HFF-Myc (cell line): ENCODE measurements at regions not wholly inside any gene's neighbourhood (a gene's known extent, or its start where the extent isn't known, plus 50 kb on each side); places are given as distances from the start of the nearest gene placed in this dataset.

Experiments
- DNase-seq: peaks from one replicate; pipeline ENCODE4 v3.0.0-alpha.2; 2011; ENCODE audit warnings: low read depth; ENCODE audit errors: extremely low read depth
- H3K4me3 ChIP-seq: replicated peaks from 2 replicates; pipeline ENCODE4 v1.5.1; 2011; ENCODE audit warnings: low read depth, mild to moderate bottlenecking, control low read depth, low read length
- TF ChIP-seq, protein P1 (sequence below): IDR thresholded peaks from 2 replicates; pipeline ENCODE4 v1.5.1; 2012; ENCODE audit warnings: mild to moderate bottlenecking, low read depth, low read length, control low read depth; ENCODE audit errors: missing control alignments

DNA sequence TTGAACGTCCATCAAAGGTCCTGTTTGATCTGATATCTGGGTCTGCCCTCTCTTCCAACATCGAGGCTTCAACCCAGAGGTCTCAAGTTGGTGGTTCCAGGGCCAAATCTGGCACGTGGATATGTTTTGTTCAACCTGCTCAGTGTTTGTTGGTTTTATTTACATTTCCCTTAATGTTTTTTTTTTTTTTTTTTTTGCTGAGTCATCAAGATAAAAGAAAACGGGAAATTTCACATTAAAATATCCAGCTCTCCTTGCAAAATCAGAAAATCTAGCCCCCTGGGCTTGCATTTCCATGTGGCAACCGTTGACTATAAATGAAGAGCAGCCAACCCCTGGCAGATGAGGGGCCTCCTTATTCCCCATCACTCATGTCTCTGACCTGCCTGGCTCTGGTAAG, 765.6 kb upstream of the TBX3 start:
- no peak for DNase-seq
- no peak overlapping the region for H3K4me3 ChIP-seq
- TF ChIP-seq, protein P1, sequence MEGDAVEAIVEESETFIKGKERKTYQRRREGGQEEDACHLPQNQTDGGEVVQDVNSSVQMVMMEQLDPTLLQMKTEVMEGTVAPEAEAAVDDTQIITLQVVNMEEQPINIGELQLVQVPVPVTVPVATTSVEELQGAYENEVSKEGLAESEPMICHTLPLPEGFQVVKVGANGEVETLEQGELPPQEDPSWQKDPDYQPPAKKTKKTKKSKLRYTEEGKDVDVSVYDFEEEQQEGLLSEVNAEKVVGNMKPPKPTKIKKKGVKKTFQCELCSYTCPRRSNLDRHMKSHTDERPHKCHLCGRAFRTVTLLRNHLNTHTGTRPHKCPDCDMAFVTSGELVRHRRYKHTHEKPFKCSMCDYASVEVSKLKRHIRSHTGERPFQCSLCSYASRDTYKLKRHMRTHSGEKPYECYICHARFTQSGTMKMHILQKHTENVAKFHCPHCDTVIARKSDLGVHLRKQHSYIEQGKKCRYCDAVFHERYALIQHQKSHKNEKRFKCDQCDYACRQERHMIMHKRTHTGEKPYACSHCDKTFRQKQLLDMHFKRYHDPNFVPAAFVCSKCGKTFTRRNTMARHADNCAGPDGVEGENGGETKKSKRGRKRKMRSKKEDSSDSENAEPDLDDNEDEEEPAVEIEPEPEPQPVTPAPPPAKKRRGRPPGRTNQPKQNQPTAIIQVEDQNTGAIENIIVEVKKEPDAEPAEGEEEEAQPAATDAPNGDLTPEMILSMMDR: no peak

GRCh38 chr12:115444346-115444745, 760.4 kb upstream of the TBX3 start:
- H3K4me3 ChIP-seq: no peak overlapping the region
- DNase-seq: no peak
- TF ChIP-seq, protein P1: no peak

DNA sequence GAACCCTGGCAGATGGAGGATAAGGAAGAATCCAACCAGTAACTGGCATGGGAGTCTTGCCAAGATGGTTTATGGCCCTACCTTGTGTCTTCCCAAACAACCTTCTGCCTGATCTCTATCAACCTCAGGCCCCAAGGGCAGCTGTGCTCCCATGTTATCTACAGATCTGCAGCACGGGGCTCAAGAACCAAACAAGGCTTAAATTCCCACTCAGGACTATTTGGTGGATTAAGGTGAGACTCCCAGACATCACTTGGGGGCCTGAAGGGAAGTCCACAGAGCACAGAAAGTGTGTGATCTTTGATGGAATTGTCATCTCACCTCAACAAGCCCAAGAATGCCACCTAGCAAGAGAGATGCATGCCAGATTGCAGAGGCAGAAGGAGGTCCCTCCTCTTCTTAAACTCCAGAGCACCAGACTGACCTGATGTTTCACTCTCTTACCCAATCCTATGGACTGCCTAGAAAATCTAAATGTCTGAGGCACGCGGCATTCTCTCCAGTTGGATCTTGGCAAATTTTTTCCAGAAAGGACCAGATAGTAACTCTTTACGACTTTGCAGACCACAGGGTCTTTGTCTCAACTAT, 759.5 kb upstream of the TBX3 start:
- no peak for DNase-seq
- no peak overlapping the region for H3K4me3 ChIP-seq
- TF ChIP-seq, protein P1: no peak

GRCh38 chr12:115440438-115440837, 756.5 kb upstream of the TBX3 start:
- TF ChIP-seq, protein P1: no peak
- DNase-seq: peak; percentile 26
- H3K4me3 ChIP-seq: no peak overlapping the region

GRCh38 chr12:115439008-115439601, 755.1 kb upstream of the TBX3 start:
- no peak overlapping the region for H3K4me3 ChIP-seq
- DNase-seq: no peak
- TF ChIP-seq, protein P1: no peak

DNA sequence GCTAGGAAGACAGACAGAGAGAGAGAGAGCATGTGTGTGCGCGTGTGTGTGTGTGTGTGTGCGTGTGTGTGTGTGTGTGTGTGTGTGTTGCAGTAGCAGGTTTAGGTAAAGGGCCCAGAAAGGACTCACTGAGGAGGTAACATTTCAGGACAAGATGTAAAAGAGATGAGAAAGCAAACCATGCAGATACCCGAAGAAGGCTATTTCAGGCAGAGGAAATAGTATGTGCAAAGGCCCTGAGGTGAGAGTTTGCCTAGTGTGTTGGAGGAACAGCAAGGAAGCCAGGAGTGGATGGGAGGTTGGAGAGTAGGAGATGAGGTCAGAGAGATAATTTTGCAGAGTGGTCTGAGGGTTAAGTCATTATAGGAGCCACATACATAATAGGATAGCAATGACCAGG, 754.3 kb upstream of the TBX3 start:
- DNase-seq: no peak
- H3K4me3 ChIP-seq: no peak overlapping the region
- TF ChIP-seq, protein P1: no peak

GRCh38 chr12:115437061-115437567, 753.1 kb upstream of the TBX3 start:
- TF ChIP-seq, protein P1: no peak
- DNase-seq: no peak

More at GRCh38 chr12:115437061-115437567, 753.1 kb upstream of the TBX3 start:
- H3K4me3 ChIP-seq: no peak overlapping the region
